SJSA1 (cell line): ENCODE measurements at regions not wholly inside any gene's neighbourhood (a gene's known extent, or its start where the extent isn't known, plus 50 kb on each side); places are given as distances from the start of the nearest gene placed in this dataset.

ENCODE experiments used
- DNase-seq, 2 experiments: peaks; one replicate each; pipeline ENCODE4 v3.0.0-alpha.2; 2015 to 2020; ENCODE audit warnings: low spot score in 2 of 2, low read depth in 1 of 2
- H3K27ac ChIP-seq: fragments of 250-450 bp; sonication (Bioruptor Pico); 2 replicates; pipeline ENCODE4 v1.5.1; 2020; ENCODE audit warnings: mild to moderate bottlenecking, moderate library complexity
- H3K27me3 ChIP-seq: fragments of 250-450 bp; sonication (Bioruptor Pico); replicated peaks from 2 replicates; pipeline ENCODE4 v1.5.1; 2020; ENCODE audit warnings: mild to moderate bottlenecking, moderate library complexity
- H3K36me3 ChIP-seq: fragments of 250-450 bp; sonication (Bioruptor Pico); 2 replicates; pipeline ENCODE4 v1.5.1; 2020; ENCODE audit warnings: mild to moderate bottlenecking
- H3K4me1 ChIP-seq: fragments of 250-450 bp; sonication (Bioruptor Pico); replicated peaks from 2 replicates; pipeline ENCODE4 v1.6.1; 2021; ENCODE audit warnings: mild to moderate bottlenecking
- H3K4me3 ChIP-seq: fragments of 250-450 bp; sonication (Bioruptor Pico); 2 replicates; pipeline ENCODE4 v1.5.1; 2020; ENCODE audit warnings: mild to moderate bottlenecking
- H3K9me3 ChIP-seq: fragments of 250-450 bp; sonication (Bioruptor Pico); replicated peaks from 2 replicates; pipeline ENCODE4 v1.5.1; 2020; ENCODE audit warnings: mild to moderate bottlenecking

- Histone ChIP-seq H3K4me3 (no peak overlapping the region), H3K9me3 (no peaks in the 10 kb centered on the region), H3K36me3 (no peaks in the 10 kb centered on the region), H3K27ac (no peak overlapping the region), H3K4me1 (no peaks in the 10 kb centered on the region), H3K27me3 (no peaks in the 10 kb centered on the region)
- DNase-seq = no peak
Measured at GRCh38 chr16:54673313-54673712, 257.4 kb upstream of the IRX5 start.

- no peaks in the 10 kb centered on the region for H3K4me1 ChIP-seq
- no peak for DNase-seq
- no peaks in the 10 kb centered on the region for H3K9me3 ChIP-seq
- H3K27me3 ChIP-seq = no peaks in the 10 kb centered on the region
- H3K27ac ChIP-seq = no peak overlapping the region
- H3K4me3 ChIP-seq = no peak overlapping the region
- H3K36me3 ChIP-seq = no peaks in the 10 kb centered on the region
Measured at GRCh38 chr16:54672500-54672899, 258.2 kb upstream of the IRX5 start.

GRCh38 chr16:54657709-54658102 lies 273.0 kb upstream of the IRX5 start:
- Histone ChIP-seq H3K36me3 (no peaks in the 10 kb centered on the region), H3K4me1 (no peaks in the 10 kb centered on the region), H3K4me3 (no peak overlapping the region), H3K27ac (no peak overlapping the region), H3K9me3 (no peaks in the 10 kb centered on the region), H3K27me3 (no peaks in the 10 kb centered on the region)
- DNase-seq = no peak

GRCh38 chr16:54657058-54657708 lies 273.5 kb upstream of the IRX5 start:
- no peak for DNase-seq
- H3K27me3 ChIP-seq = no peaks in the 10 kb centered on the region
- H3K27ac ChIP-seq = no peak overlapping the region
- no peaks in the 10 kb centered on the region for H3K4me1 ChIP-seq
- no peaks in the 10 kb centered on the region for H3K36me3 ChIP-seq
- H3K9me3 ChIP-seq = no peaks in the 10 kb centered on the region
- no peak overlapping the region for H3K4me3 ChIP-seq

- no peaks in the 10 kb centered on the region for H3K27me3 ChIP-seq
- H3K9me3 ChIP-seq = no peaks in the 10 kb centered on the region
- H3K4me1 ChIP-seq = no peaks in the 10 kb centered on the region
- no peak overlapping the region for H3K27ac ChIP-seq
- DNase-seq = no peak
- H3K36me3 ChIP-seq = no peaks in the 10 kb centered on the region
- H3K4me3 ChIP-seq = no peak overlapping the region
Measured at GRCh38 chr16:54655121-54655590, 275.5 kb upstream of the IRX5 start.

GRCh38 chr16:54654429-54654828 lies 276.2 kb upstream of the IRX5 start:
- H3K9me3 ChIP-seq = no peaks in the 10 kb centered on the region
- no peak overlapping the region for H3K4me3 ChIP-seq
- H3K27me3 ChIP-seq = no peaks in the 10 kb centered on the region
- H3K36me3 ChIP-seq = no peaks in the 10 kb centered on the region
- H3K4me1 ChIP-seq = no peaks in the 10 kb centered on the region
- DNase-seq = no peak
- no peak overlapping the region for H3K27ac ChIP-seq

- H3K4me3 ChIP-seq = no peak overlapping the region
- H3K27me3 ChIP-seq = no peaks in the 10 kb centered on the region
- H3K27ac ChIP-seq = no peak overlapping the region
- H3K36me3 ChIP-seq = no peaks in the 10 kb centered on the region
- no peaks in the 10 kb centered on the region for H3K4me1 ChIP-seq
- no peaks in the 10 kb centered on the region for H3K9me3 ChIP-seq
- DNase-seq = no peak
Measured at GRCh38 chr16:54652201-54652770, 278.4 kb upstream of the IRX5 start.

GRCh38 chr16:54651440-54652195 lies 279.0 kb upstream of the IRX5 start:
- Histone ChIP-seq H3K36me3 (no peaks in the 10 kb centered on the region), H3K27me3 (no peaks in the 10 kb centered on the region), H3K27ac (no peak overlapping the region), H3K4me1 (no peaks in the 10 kb centered on the region), H3K9me3 (no peaks in the 10 kb centered on the region), H3K4me3 (no peak overlapping the region)
- DNase-seq = no peak

- H3K27me3 ChIP-seq = no peaks in the 10 kb centered on the region; the same call in 1 of the 2 replicates
- H3K4me1 ChIP-seq = no peaks in the 10 kb centered on the region
- DNase-seq = no peak
- no peak overlapping the region for H3K27ac ChIP-seq
- H3K9me3 ChIP-seq = no peaks in the 10 kb centered on the region
- no peak overlapping the region for H3K4me3 ChIP-seq
- H3K36me3 ChIP-seq = no peaks in the 10 kb centered on the region
Measured at GRCh38 chr16:54649876-54650275, 280.8 kb upstream of the IRX5 start.

GRCh38 chr16:54648575-54648974 lies 282.1 kb upstream of the IRX5 start:
- no peaks in the 10 kb centered on the region for H3K9me3 ChIP-seq
- no peaks in the 10 kb centered on the region for H3K36me3 ChIP-seq
- H3K4me1 ChIP-seq = no peaks in the 10 kb centered on the region
- H3K27ac ChIP-seq = no peak overlapping the region
- H3K27me3 ChIP-seq = no peaks in the 10 kb centered on the region; the same call in 1 of the 2 replicates
- no peak overlapping the region for H3K4me3 ChIP-seq
- DNase-seq = no peak

- H3K27ac ChIP-seq = no peak overlapping the region
- H3K4me3 ChIP-seq = no peak overlapping the region
- no peaks in the 10 kb centered on the region; the same call in 1 of the 2 replicates for H3K27me3 ChIP-seq
- H3K4me1 ChIP-seq = no peaks in the 10 kb centered on the region
- DNase-seq = no peak
- H3K9me3 ChIP-seq = no peaks in the 10 kb centered on the region
- no peaks in the 10 kb centered on the region for H3K36me3 ChIP-seq
Measured at GRCh38 chr16:54647725-54648221, 282.9 kb upstream of the IRX5 start.

- Histone ChIP-seq H3K4me1 (no peaks in the 10 kb centered on the region), H3K9me3 (no peaks in the 10 kb centered on the region), H3K36me3 (no peaks in the 10 kb centered on the region), H3K27ac (no peak overlapping the region), H3K27me3 (no peaks in the 10 kb centered on the region; the same call in 1 of the 2 replicates), H3K4me3 (no peak overlapping the region)
- no peak for DNase-seq
Measured at GRCh38 chr16:54647216-54647615, 283.4 kb upstream of the IRX5 start.

- Histone ChIP-seq H3K4me1 (no peaks in the 10 kb centered on the region), H3K27me3 (no peaks in the 10 kb centered on the region; the same call in 1 of the 2 replicates), H3K9me3 (no peaks in the 10 kb centered on the region), H3K27ac (no peak overlapping the region), H3K36me3 (no peaks in the 10 kb centered on the region), H3K4me3 (no peak overlapping the region)
- no peak for DNase-seq
Measured at GRCh38 chr16:54645345-54645744, 285.3 kb upstream of the IRX5 start.

- H3K27me3 ChIP-seq = 0 out of 2 replicates have a peak, but pooled peaks cover 3% of the 10 kb centered on the region
- DNase-seq = no peak
- no peaks in the 10 kb centered on the region for H3K4me1 ChIP-seq
- no peaks in the 10 kb centered on the region for H3K36me3 ChIP-seq
- no peak overlapping the region for H3K4me3 ChIP-seq
- no peak overlapping the region for H3K27ac ChIP-seq
- H3K9me3 ChIP-seq = no peaks in the 10 kb centered on the region
Measured at GRCh38 chr16:54636221-54636793, 294.4 kb upstream of the IRX5 start.
